H9 (cell line): ENCODE measurements at regions not wholly inside any gene's neighbourhood (a gene's known extent, or its start where the extent isn't known, plus 50 kb on each side); places are given as distances from the start of the nearest gene placed in this dataset.

Experiments
- DNase-seq: peaks from one replicate; pipeline ENCODE4 v3.0.0-alpha.2; 2017
- H2AFZ ChIP-seq: one replicate; pipeline ENCODE4 v1.6.1; 2013; ENCODE audit warnings: mild to moderate bottlenecking, low read length, control low read depth, moderate library complexity
- H2AK5ac ChIP-seq: 2 replicates; pipeline ENCODE4 v1.6.1; 2013; ENCODE audit warnings: low read length, control low read depth, mixed read lengths; ENCODE audit not compliant: insufficient read length
- H2BK120ac ChIP-seq: one replicate; pipeline ENCODE4 v1.6.1; 2013; ENCODE audit warnings: low read depth, mild to moderate bottlenecking, low read length, control low read depth, inconsistent platforms; ENCODE audit not compliant: poor library complexity, severe bottlenecking
- H2BK12ac ChIP-seq: 2 replicates; pipeline ENCODE4 v1.6.1; 2013; ENCODE audit warnings: low read length, control low read depth, mixed read lengths, low read depth; ENCODE audit not compliant: insufficient read length
- H2BK15ac ChIP-seq: 2 replicates; pipeline ENCODE4 v1.6.1; 2013; ENCODE audit warnings: low read depth, low read length, control low read depth
- H2BK20ac ChIP-seq: one replicate; pipeline ENCODE4 v1.6.1; 2013; ENCODE audit warnings: low read depth, mild to moderate bottlenecking, low read length, control low read depth, inconsistent platforms; ENCODE audit not compliant: poor library complexity, severe bottlenecking
- H2BK5ac ChIP-seq: 2 replicates; pipeline ENCODE4 v1.6.1; 2013; ENCODE audit warnings: low read length, control low read depth, mixed read lengths; ENCODE audit not compliant: insufficient read length
- H3K14ac ChIP-seq: 2 replicates; pipeline ENCODE4 v1.6.1; 2013; ENCODE audit warnings: low read length, control low read depth; ENCODE audit not compliant: insufficient read depth
- H3K18ac ChIP-seq: 2 replicates; pipeline ENCODE4 v1.6.1; 2013; ENCODE audit warnings: low read depth, mild to moderate bottlenecking, mixed read lengths, low read length, control low read depth; ENCODE audit not compliant: insufficient read length
- H3K23ac ChIP-seq: 2 replicates; pipeline ENCODE4 v1.6.1; 2013; ENCODE audit warnings: low read length, control low read depth, mixed read lengths, low read depth; ENCODE audit not compliant: insufficient read length
- H3K23me2 ChIP-seq: 2 replicates; pipeline ENCODE4 v1.6.1; 2013; ENCODE audit warnings: low read depth, mild to moderate bottlenecking, mixed read lengths, low read length, control low read depth; ENCODE audit not compliant: insufficient read length, poor library complexity, severe bottlenecking
- H3K27ac ChIP-seq: 2 replicates; pipeline ENCODE4 v1.5.1; 2013; ENCODE audit warnings: low read length, control low read depth, mixed read lengths, low read depth; ENCODE audit not compliant: insufficient read length
- H3K27me3 ChIP-seq: 2 replicates; pipeline ENCODE4 v1.6.1; 2013; ENCODE audit warnings: low read length, control low read depth, inconsistent platforms; ENCODE audit not compliant: insufficient read depth
- H3K4ac ChIP-seq: 2 replicates; pipeline ENCODE4 v1.6.1; 2013; ENCODE audit warnings: low read depth, mild to moderate bottlenecking, control low read depth, inconsistent platforms, low read length, moderate library complexity
- H3K4me1 ChIP-seq: 2 replicates; pipeline ENCODE4 v1.6.1; 2013; ENCODE audit warnings: low read length, control low read depth, inconsistent platforms; ENCODE audit not compliant: insufficient read depth
- H3K4me2 ChIP-seq: 2 replicates; pipeline ENCODE4 v1.6.1; 2013; ENCODE audit warnings: low read length, control low read depth, mixed read lengths; ENCODE audit not compliant: insufficient read length, insufficient read depth
- H3K56ac ChIP-seq: 2 replicates; pipeline ENCODE4 v1.6.1; 2013; ENCODE audit warnings: low read depth, mild to moderate bottlenecking, mixed read lengths, low read length, control low read depth; ENCODE audit not compliant: insufficient read length
- H3K79me1 ChIP-seq: 2 replicates; pipeline ENCODE4 v1.6.1; 2013; ENCODE audit warnings: low read depth, mild to moderate bottlenecking, moderate library complexity, low read length, control low read depth, inconsistent platforms; ENCODE audit not compliant: insufficient read depth, poor library complexity, severe bottlenecking
- H3K79me2 ChIP-seq: 2 replicates; pipeline ENCODE4 v1.6.1; 2013; ENCODE audit warnings: low read length, control low read depth, inconsistent platforms; ENCODE audit not compliant: insufficient read depth
- H3K9ac ChIP-seq: 2 replicates; pipeline ENCODE4 v1.6.1; 2013; ENCODE audit warnings: low read length, control low read depth, mixed read lengths; ENCODE audit not compliant: insufficient read length; ENCODE audit errors: extremely low read depth
- H3K9me3 ChIP-seq: one replicate; pipeline ENCODE4 v1.6.1; 2013; ENCODE audit warnings: low read depth, low read length, inconsistent platforms; ENCODE audit not compliant: control insufficient read depth
- H3T11ph ChIP-seq: one replicate; pipeline ENCODE4 v1.6.1; 2013; ENCODE audit warnings: mild to moderate bottlenecking, low read length, control low read depth, inconsistent platforms
- H4K20me1 ChIP-seq: one replicate; pipeline ENCODE4 v1.6.1; 2013; ENCODE audit not compliant: control insufficient read depth, insufficient read length, insufficient read depth
- H4K5ac ChIP-seq: 2 replicates; pipeline ENCODE4 v1.6.1; 2013; ENCODE audit warnings: low read depth, mild to moderate bottlenecking, mixed read lengths, low read length, control low read depth; ENCODE audit not compliant: insufficient read length
- H4K8ac ChIP-seq: replicated peaks from 2 replicates; pipeline ENCODE4 v1.6.1; 2013; ENCODE audit warnings: low read length, control low read depth, mixed read lengths, low read depth; ENCODE audit not compliant: insufficient read length
- H4K91ac ChIP-seq: 2 replicates; pipeline ENCODE4 v1.6.1; 2013; ENCODE audit warnings: low read depth, mild to moderate bottlenecking, moderate library complexity, mixed read lengths, low read length, control low read depth; ENCODE audit not compliant: insufficient read length
- H3K27ac Mint-ChIP-seq, 3 experiments: 2 replicates in 2 of 3; 3 replicates in 1 of 3; pipeline ENCODE4 v1.8.0; 2020 to 2021; ENCODE audit warnings: mixed read lengths in 3 of 3, mild to moderate bottlenecking in 1 of 3, moderate library complexity in 1 of 3
- H3K27me3 Mint-ChIP-seq: 2 replicates; pipeline ENCODE4 v1.8.0; 2021; ENCODE audit warnings: low read depth, mild to moderate bottlenecking, moderate library complexity, mixed read lengths
- H3K36me3 Mint-ChIP-seq, 3 experiments: 2 replicates in 2 of 3; 3 replicates in 1 of 3; pipeline ENCODE4 v1.8.0; 2020 to 2021; ENCODE audit warnings: low read depth in 3 of 3, mixed read lengths in 3 of 3; ENCODE audit not compliant: insufficient read depth in 1 of 3
- H3K4me1 Mint-ChIP-seq, 2 experiments: 2 replicates each; pipeline ENCODE4 v1.8.0; 2020; ENCODE audit warnings: mixed read lengths in 2 of 2
- H3K4me3 Mint-ChIP-seq, 2 experiments: 2 replicates in 1 of 2; 3 replicates in 1 of 2; pipeline ENCODE4 v1.8.0; 2020 to 2021; ENCODE audit warnings: mild to moderate bottlenecking in 2 of 2, mixed read lengths in 2 of 2, moderate library complexity in 1 of 2
- H3K9me3 Mint-ChIP-seq, 2 experiments: 2 replicates in 1 of 2; 3 replicates in 1 of 2; pipeline ENCODE4 v1.8.0; 2020; ENCODE audit warnings: mild to moderate bottlenecking in 2 of 2, mixed read lengths in 2 of 2, moderate library complexity in 1 of 2
- CTCF ChIP-seq: fragments of 200-600 bp; sonication (generic); conservative IDR thresholded peaks from 3 replicates; pipeline ENCODE4 v1.8.0; 2021; ENCODE audit warnings: antibody characterized with exemption, mild to moderate bottlenecking

GRCh38 chr3:137282871-137283270 is 325.1 kb downstream of the IL20RB start:
- Histone ChIP-seq H2BK15ac (no peak overlapping the region), H3T11ph (no peak overlapping the region), H3K9me3 (no peaks in the 10 kb centered on the region), H3K4ac (no peak overlapping the region), H2AFZ (no peak overlapping the region), H3K4me2 (no peak overlapping the region), H2AK5ac (no peak overlapping the region), H2BK120ac (no peak overlapping the region), H3K27me3 (no peaks in the 10 kb centered on the region), H2BK5ac (no peak overlapping the region), H3K79me2 (no peaks in the 10 kb centered on the region), H4K8ac (no peak overlapping the region), H3K4me1 (no peaks in the 10 kb centered on the region), H3K23me2 (no peaks in the 10 kb centered on the region), H4K5ac (no peak overlapping the region), H2BK12ac (no peak overlapping the region), H4K20me1 (no peaks in the 10 kb centered on the region), H3K79me1 (no peaks in the 10 kb centered on the region), H3K14ac (no peak overlapping the region), H4K91ac (no peak overlapping the region), H3K18ac (no peak overlapping the region), H3K9ac (no peak overlapping the region), H3K23ac (no peak overlapping the region), H2BK20ac (no peak overlapping the region), H3K27ac (no peak overlapping the region), H3K56ac (no peak overlapping the region)
- no peak for DNase-seq
- Mint-ChIP-seq H3K27ac (no peak overlapping the region), H3K4me3 (no peak overlapping the region), H3K9me3 (no peaks in the 10 kb centered on the region; a peak in 1 of 5 replicates), H3K36me3 (no peaks in the 10 kb centered on the region; a peak in 1 of 7 replicates), H3K27me3 (no peaks in the 10 kb centered on the region), H3K4me1 (peaks cover 6 to 9% of the 10 kb centered on the region in 2 experiments; a peak in 3 of 4 replicates)
- no peak for TF ChIP-seq CTCF
